Ascending aorta (tissue), 2 donors: ENCODE measurements at regions not wholly inside any gene's neighbourhood (a gene's known extent, or its start where the extent isn't known, plus 50 kb on each side); places are given as distances from the start of the nearest gene placed in this dataset.

ENCODE experiments used
- DNase-seq, 2 donors: peaks; one replicate each; pipeline ENCODE4 v3.0.0-alpha.2; 2019; ENCODE audit warnings: low spot score in 2 of 2
- H3K27ac ChIP-seq, 2 donors: fragments of 200-600 bp; sonication (generic); one replicate each; pipeline ENCODE4 v1.5.1; 2016 to 2017; ENCODE audit warnings: mild to moderate bottlenecking in 1 of 2
- H3K27me3 ChIP-seq: fragments of 200-600 bp; sonication (generic); one replicate; pipeline ENCODE4 v1.5.1; 2017
- H3K36me3 ChIP-seq, 2 donors: fragments of 200-600 bp; sonication (generic); one replicate each; pipeline ENCODE4 v1.5.1; 2016
- H3K4me1 ChIP-seq, 2 donors: fragments of 200-600 bp; sonication (generic); one replicate each; pipeline ENCODE4 v1.5.1; 2016 to 2017; ENCODE audit warnings: mild to moderate bottlenecking in 1 of 2
- H3K4me3 ChIP-seq, 2 donors: fragments of 200-600 bp; sonication (generic); one replicate each; pipeline ENCODE4 v1.5.1; 2016 to 2017; ENCODE audit warnings: mild to moderate bottlenecking in 1 of 2
- H3K9me3 ChIP-seq, 2 donors: fragments of 200-600 bp; sonication (generic); one replicate each; pipeline ENCODE4 v1.5.1; 2016
- intact Hi-C: fragments of 100-400 bp; cut with DNase I; formaldehyde crosslinking; loops from one replicate; pipeline ENCODE4 v1.15.1; 2023
- TF ChIP-seq, protein P1 (sequence below), 3 experiments: fragments of 200-600 bp in 2 of 3; fragments of 450-650 bp in 1 of 3; sonication (generic) in 2 of 3; IDR thresholded peaks; one replicate each; pipeline ENCODE4 v1.5.1; 2016 to 2019; ENCODE audit warnings: antibody characterized with exemption in 3 of 3, mild to moderate bottlenecking in 1 of 3, moderate library complexity in 1 of 3

- H3K36me3 ChIP-seq: no peaks in the 10 kb centered on the region
- intact Hi-C loops: no loop called here
- no peak for DNase-seq
- peaks cover 0 to 5% of the 10 kb centered on the region in 2 donors for H3K9me3 ChIP-seq
- H3K4me1 ChIP-seq: no peaks in the 10 kb centered on the region
- H3K4me3 ChIP-seq: no peak overlapping the region
- H3K27ac ChIP-seq: no peak overlapping the region
- no peaks in the 10 kb centered on the region for H3K27me3 ChIP-seq
- TF ChIP-seq, protein P1, sequence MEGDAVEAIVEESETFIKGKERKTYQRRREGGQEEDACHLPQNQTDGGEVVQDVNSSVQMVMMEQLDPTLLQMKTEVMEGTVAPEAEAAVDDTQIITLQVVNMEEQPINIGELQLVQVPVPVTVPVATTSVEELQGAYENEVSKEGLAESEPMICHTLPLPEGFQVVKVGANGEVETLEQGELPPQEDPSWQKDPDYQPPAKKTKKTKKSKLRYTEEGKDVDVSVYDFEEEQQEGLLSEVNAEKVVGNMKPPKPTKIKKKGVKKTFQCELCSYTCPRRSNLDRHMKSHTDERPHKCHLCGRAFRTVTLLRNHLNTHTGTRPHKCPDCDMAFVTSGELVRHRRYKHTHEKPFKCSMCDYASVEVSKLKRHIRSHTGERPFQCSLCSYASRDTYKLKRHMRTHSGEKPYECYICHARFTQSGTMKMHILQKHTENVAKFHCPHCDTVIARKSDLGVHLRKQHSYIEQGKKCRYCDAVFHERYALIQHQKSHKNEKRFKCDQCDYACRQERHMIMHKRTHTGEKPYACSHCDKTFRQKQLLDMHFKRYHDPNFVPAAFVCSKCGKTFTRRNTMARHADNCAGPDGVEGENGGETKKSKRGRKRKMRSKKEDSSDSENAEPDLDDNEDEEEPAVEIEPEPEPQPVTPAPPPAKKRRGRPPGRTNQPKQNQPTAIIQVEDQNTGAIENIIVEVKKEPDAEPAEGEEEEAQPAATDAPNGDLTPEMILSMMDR (IDR thresholded peaks at IDR 0.05): no peak
Observed at GRCh38 chr20:41872930-41873329, 254.8 kb upstream of the CHD6 start.

- Histone ChIP-seq H3K27ac (no peak overlapping the region), H3K9me3 (peaks cover 0 to 6% of the 10 kb centered on the region in 2 donors), H3K4me3 (no peak overlapping the region), H3K27me3 (no peaks in the 10 kb centered on the region), H3K4me1 (no peaks in the 10 kb centered on the region), H3K36me3 (no peaks in the 10 kb centered on the region)
- intact Hi-C loops: no loop called here
- TF ChIP-seq, protein P1 (IDR thresholded peaks at IDR 0.05): no peak
- no peak for DNase-seq
Observed at GRCh38 chr20:41870869-41871462, 252.8 kb upstream of the CHD6 start.

- Histone ChIP-seq H3K27ac (no peak overlapping the region), H3K4me1 (no peaks in the 10 kb centered on the region), H3K36me3 (no peaks in the 10 kb centered on the region), H3K9me3 (peaks cover 0 to 6% of the 10 kb centered on the region in 2 donors), H3K27me3 (no peaks in the 10 kb centered on the region), H3K4me3 (no peak overlapping the region)
- intact Hi-C loops: no loop called here
- no peak for DNase-seq
- TF ChIP-seq, protein P1 (IDR thresholded peaks at IDR 0.05): no peak
Observed at GRCh38 chr20:41869261-41869660, 251.1 kb upstream of the CHD6 start.

DNA sequence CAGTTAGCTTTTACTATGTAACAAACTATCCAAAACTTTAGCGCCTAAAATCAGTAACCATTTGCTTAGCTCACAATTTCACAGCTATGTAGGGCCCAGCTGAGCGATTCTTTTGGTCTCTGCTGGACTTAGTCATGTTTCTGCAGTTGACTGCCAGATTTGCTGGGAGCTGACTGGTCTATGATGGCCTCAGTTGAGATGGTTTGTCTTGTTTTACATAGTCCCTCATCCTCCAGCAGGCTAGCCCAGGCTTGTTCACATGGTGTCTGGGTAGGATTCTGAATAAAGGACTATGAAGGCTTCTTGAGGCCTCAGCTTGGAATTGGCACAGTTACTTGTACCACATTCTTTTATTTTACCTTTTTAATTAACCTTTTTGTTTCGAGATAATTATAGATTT lies 247.8 kb upstream of the CHD6 start:
- Histone ChIP-seq H3K4me1 (no peaks in the 10 kb centered on the region), H3K36me3 (no peaks in the 10 kb centered on the region), H3K9me3 (peaks cover 0 to 6% of the 10 kb centered on the region in 2 donors), H3K27ac (no peak overlapping the region), H3K27me3 (no peaks in the 10 kb centered on the region), H3K4me3 (no peak overlapping the region)
- DNase-seq: no peak
- TF ChIP-seq, protein P1 (IDR thresholded peaks at IDR 0.05): no peak
- intact Hi-C loops: no loop called here

- H3K4me1 ChIP-seq: no peaks in the 10 kb centered on the region
- TF ChIP-seq, protein P1 (IDR thresholded peaks at IDR 0.05): no peak
- H3K27me3 ChIP-seq: no peaks in the 10 kb centered on the region
Observed at GRCh38 chr20:41862476-41862875, 244.3 kb upstream of the CHD6 start.

More at GRCh38 chr20:41862476-41862875, 244.3 kb upstream of the CHD6 start:
- Histone ChIP-seq H3K27ac (no peak overlapping the region), H3K4me3 (no peak overlapping the region), H3K36me3 (no peaks in the 10 kb centered on the region), H3K9me3 (no peaks in the 10 kb centered on the region)
- intact Hi-C loops: no loop called here
- no peak for DNase-seq
